ENCODE measurements at regions not wholly inside any gene's neighbourhood (a gene's known extent, or its start where the extent isn't known, plus 50 kb on each side); places are given as distances from the start of the nearest gene placed in this dataset.
"Not testable (repeated sequence)": the region's sequence is repeated elsewhere in the genome, so short reads cannot be mapped to it uniquely, and the experiment has no call there.

DNA sequence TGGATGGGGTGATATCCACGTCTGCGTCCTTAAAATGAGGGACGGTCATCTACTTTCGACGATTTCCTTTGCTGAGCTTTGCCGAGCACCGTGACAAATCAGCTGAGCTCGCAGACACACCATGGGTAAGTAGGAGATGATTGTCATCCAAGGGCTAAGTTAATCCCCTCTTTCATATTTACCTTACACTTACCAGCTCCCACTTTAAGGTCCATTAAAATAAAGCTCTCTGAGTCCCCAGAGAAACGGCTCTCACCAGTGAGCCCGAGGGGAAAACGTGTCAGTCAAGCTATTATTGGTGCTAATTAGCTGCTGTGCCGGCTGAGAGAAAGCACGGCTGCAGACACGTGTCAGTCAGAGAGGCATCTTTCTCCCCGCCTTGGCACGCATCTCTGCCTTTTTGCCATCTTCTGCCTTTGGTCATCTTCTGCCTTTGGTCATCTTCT, 72.2 kb downstream of the CRLF2 start:
- DNase-seq = no peak

DNA sequence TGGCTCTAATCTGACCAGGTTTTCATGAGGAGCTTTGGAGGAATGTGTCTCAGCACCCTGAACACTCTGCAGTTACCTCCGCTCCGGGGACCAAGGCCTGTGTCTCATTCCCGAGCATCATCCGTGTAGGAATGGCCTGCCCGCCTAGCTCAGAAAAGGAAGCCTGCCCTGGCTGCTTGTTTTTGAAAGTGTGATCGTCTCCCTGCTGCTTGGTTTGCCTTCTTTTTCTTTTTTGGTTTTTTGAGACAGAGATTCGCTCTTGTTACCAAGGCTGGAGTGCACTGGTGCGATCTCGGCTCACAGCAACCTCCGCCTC, 73.3 kb downstream of the CRLF2 start:
- DNase-seq = no peak

DNA sequence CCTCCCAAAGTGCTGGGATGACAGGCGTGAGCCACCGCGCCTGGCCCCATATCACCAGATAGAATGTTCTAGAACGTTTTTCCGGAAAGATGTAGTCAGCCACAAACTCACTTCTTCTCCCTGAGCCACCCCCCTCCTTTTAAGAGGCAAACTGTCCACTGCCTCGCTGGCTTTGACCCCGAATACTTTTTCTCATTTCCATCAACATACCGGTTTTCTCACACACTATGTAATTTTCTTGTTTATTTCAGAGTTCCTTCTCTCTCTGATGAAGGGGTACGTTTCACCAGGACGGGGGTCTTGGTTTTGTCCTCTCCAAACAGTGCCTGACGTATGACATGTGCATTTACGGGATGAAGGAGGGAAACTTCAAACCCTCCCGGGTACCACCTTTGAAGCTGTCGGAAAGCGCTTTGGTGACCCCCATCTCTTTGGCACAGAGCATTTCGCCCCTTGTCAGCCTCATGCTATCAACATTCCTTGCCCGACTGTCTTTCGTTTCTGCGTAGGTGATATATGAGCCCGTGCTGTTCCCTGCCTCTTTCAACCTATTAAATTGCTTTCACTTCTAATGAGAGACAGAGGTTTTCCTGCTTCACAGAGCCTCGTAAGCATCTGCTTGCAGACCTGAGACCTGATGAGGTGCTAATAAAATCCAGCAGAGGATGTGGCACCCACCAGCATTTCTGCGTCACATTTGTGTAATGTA, 73.8 kb downstream of the CRLF2 start:
- DNase-seq = no peak

DNA sequence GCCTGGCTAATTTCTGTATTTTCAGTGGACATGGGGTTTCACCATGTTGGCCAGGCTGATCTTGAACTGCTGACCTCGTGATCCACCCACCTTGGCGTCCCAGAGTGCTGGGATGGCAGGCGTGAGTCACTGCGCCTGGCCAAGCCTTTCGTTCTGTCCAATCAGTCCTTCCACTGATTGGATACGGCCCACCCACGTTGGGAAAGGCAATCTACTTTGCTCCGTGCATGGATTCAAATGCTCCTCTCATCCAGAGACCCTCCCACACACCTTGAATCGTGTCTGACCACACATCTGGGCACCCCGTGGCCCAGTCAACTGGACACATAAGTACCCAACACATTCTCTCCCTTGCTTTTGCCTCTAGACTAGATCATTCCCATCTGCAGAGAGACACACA, 74.9 kb downstream of the CRLF2 start:
- no peak for DNase-seq

DNA sequence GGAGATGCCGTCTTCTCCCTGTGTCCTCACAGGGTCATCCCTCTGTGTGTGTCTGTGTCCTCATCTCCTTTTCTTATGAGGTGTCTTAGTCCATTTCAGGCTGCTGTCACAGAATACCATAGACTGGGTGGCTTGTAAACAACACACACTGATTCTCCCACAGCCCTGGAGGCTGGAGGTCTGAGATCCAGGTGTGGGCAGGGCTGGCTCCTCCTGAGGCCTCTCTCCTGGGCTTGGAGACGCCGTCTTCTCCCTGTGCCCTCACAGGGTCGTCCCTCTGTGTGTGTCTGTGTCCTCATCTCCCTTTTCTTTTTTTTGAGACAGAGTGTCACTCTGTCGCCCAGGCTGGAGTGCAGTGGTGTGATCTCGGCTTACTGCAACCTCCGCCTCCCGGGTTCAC, 75.9 kb downstream of the CRLF2 start:
- DNase-seq = not testable (repeated sequence)

DNA sequence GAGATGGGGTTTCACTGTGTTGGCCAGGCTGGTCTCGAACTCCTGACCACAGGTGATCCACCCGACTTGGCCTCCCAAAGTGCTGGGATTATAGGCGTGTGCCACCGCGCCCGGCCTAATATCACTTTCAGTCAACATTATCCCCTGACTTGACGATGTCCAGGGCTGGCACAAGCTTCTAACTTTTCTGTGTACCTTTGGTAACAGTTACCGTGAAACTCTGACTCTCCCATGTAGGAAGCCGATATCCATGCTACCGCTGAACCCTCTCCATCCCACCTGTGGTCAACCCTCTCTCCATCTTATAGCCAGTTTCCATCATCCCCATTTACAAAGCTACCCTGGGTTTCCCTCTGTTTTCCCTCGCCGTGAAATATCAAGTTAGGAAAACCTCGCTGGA, 77.5 kb downstream of the CRLF2 start:
- DNase-seq = no peak

DNA sequence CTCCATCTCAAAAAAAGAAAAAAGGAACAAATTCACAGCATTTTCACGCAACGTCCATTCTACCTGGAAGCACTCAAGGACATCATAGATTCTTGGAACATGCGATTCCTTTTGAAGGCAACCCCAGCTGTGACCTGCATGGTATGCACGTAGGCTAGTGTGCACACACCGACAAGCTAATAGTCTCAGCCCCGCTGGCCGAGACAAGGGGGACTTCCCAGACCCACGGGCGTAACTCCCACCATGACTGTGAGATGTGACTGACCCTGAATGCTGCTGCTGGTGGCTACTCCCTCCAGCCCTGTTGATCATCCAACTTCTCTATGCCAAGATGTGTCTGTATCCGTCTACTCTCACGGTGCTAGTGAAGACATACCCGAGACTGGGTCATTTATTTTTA, 78.3 kb downstream of the CRLF2 start:
- DNase-seq = no peak

DNA sequence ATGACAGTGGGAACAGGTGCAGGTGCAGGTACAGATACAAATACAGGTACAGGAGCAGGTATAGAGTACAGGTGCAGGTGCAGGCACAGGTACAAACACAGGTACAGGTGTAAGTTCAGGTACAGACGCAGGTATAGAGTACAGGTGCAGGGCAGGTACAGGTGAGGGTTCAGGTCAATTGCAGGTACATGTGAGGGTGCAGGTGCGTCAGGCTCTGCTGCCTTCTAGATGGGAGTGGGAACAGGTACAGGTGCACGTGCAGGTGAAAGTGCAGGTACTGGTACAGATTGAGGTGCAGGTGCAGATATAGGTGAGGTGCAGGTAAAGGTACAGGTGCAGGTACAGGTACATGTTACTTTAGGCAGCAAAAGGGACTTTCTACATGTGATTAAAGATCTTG, 85.7 kb downstream of the CRLF2 start:
- no peak for DNase-seq

DNA sequence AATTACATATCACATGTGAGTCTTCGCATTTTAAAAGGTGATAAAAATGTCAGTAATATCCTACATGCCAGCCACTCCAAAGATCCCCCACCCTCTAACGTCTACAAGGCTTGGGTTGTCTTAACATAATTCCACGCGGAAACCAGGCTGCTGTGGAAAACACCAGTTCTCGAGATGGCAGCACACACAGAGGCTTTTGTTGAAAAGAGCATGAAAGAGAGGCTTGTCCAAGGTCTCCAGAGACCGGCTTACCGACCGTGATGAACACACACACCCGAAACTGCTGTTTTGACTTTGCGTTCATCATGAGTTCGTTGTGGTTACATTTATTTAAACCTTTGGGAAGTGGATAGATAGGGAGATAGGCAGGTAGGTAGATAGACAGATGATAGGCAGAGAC, 87.9 kb downstream of the CRLF2 start:
- DNase-seq = no peak

DNA sequence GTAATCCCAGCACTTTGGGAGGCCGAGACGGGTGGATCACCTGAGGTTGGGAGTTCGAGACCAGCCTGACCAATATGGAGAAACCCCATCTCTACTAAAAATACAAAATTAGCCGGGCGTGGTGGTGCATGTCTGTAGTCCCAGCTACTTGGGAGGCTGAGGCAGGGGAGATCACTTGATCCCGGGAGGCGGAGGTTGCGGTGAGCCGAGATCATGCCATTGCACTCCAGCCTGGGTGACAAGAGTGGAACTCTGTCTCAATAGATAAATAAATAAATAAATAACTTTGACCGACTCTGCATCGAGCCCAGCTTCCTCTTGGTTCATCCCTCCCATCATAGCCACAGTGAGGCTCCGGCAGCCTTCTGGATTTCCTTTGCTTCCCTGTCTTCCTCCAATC, 89.6 kb downstream of the CRLF2 start:
- DNase-seq = not testable (repeated sequence)

DNA sequence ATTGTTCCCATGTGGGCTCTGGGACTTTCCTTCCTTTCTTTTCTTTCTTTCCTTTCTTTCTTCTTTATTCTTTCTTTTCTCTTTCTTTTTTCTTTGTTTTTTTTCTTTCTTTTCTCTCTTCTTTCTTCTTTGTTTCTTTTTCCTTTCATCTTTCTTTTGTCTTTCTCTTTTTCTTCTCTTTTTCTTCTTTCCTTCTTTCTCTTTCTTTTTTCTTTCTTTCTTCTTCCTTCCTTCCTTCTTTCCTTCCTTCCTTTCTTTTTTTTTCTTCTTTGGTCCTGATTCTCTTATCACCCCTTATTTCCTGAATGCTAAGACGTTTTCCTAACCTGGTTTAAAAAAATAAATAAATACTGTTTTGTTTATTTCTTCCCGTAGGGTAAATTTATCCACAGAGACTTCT, 93.2 kb downstream of the CRLF2 start:
- DNase-seq = no peak

DNA sequence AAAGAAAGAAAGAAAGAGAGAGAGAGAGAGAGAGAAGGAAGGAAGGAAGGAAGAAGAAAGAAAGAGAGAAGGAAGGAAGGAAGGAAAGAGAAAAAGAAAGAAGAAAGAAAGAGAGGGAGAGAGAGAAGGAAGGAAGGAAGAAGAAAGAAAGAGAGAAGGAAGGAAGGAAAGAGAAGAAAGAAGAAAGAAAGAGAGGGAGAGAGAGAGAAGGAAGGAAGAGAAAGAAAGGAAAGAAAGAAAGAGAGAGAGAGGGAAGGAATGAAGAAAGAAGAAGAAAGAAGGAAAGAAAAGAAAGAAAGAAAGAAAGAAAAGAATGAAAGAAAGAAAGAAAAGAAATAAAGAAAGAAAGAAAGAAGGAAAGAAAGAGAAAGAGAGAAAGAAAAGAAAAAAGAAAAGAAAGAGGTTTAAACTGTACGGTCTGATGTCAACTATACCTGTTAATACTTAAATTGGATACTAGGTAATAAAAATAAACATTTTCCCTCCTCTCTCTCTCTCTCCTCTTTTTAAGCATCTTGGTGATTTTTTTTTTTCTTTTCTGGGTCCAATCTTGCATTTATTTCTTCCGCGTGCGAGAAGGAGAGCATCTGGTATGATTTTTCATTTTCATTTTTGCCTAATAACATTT, 93.8 kb downstream of the CRLF2 start:
- no peak for DNase-seq

DNA sequence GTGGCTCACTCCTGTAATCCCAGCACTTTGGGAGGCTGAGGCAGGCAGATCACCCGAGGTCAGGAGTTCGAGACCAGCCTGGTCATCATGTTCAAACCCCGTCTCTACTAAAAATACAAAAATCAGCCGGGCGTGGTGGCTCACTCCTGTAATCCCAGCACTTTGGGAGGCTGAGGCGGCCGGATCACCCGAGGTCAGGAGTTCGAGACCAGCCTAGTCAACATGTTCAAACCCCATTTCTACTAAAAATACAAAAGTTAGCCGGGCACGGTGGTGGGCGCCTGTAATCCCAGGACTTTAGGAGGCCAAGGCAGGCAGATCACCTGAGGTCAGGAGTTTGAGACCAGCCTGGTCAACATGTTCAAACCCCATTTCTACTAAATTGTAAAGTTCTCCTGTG, 97.0 kb downstream of the CRLF2 start:
- DNase-seq = not testable (repeated sequence)

DNA sequence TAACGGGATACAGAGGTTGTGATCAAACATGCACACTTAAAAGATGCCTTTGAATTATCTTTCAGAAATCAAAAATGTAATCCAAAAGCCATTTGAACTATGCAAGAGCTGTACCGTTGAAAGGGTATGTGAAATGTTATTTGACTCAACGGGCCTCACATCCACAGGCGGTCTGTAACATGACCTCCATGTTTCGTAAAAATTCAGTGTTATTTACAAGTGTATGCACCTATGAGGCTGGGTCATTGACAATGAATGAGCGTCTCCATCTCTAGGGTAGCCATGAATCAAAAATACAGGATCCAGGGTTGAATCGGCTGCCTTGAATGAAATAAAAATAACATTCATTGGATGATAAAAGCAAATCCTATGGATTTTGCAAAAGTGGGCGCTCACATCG, 100.1 kb downstream of the CRLF2 start:
- DNase-seq = no peak

DNA sequence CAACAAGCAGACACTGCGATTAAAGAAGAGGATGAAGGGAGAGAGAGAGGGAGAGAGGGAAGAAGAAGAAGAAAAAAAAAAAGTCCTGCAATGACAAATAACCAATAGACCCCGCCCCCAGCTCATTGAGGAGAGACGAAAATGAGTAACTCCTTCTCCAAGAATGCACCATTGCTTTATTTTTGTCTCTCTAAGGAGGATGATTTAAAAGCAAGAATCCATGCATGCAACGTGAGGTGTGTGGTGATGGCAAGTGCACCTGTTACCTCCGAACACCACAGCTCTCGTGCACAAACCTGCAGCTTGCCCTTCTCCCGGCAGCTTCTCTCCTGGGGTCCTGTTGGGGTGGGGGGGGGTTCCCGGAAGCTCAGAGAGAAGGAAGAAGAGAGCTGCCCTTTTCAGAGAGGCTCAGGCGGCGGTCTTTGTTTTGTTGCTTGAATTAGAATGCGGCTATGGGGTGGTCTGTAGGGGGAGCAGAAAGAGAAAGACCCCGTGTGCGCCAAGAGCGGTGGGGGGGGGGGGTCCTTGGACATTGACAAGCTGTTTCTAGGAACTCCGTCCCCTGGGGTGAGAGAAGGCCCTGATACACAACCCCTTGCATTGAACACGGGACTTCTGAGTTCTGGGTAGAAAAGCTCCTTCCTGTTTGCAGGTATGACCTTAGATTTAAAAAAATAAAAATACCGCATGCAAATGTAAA, 100.7 kb downstream of the CRLF2 start:
- DNase-seq = no peak

DNA sequence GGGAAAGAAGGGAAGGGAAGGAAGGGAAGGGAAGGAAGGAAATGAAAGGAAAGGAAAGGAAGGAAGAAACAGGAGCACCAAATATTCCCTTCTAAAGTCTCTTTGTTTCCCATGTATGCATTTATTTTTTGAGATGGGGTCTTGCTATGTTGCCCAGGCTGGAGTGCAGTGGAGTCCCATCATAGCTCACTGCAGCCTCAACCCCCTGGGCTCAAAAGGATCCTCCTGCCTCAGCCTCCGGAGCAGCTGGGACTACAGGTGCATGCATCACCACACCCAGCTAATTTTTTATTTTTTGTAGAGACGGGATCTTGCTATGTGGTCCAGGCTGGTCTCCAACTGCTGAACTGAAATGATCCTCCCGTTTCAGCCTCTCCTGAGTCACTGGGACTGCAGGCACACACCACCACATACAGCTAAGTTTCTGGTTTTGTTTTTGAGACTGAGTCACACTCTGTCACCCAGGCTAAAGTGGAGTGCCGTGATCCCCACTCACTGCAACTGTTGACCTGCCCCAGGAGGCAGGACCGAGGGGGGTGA, 102.8 kb downstream of the CRLF2 start:
- no peak for DNase-seq

DNA sequence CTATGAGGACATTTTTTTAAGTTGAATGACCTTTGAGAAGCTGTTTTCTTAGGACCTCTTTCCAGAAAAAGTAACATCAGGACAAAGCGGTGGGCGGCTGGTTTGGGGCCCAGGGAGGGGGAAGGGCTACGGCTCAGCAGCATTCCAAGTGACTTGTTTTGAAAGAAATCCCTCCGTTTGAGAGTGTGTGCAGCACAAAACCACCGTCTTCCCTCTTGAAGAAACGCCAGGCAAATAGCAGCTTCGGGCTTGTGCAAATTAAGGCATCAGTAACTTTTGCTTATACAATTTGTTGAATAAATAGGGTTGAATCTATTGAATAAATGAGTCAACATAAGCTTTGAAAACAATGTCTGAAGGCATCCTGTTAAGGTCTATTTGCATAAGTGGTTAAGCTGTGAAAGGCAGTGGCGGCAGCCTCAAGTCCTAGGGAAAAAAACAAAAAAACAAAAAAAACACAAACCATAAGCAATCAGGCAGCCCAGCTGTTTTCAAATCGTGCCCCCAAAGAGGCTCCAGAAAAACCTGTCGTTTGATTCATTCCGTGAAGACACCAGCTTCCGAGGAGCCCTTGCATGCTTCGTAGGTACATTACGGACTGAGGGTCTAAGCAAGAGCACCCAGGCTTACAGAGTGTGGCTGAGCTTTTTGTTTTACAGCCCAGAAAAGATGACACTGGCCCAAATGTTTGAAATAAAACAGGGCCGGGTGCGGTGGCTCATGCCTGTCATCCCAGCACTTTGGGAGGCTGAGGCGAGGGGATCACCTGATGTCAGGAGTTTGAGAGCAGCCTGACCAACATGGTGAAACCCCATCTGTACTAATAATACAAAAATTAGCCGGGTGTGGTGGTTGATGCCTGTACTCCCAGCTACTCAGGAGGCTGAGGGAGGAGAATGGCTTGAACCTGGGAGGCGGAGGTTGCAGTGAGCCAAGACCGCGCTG, 103.7 kb downstream of the CRLF2 start:
- no peak for DNase-seq

DNA sequence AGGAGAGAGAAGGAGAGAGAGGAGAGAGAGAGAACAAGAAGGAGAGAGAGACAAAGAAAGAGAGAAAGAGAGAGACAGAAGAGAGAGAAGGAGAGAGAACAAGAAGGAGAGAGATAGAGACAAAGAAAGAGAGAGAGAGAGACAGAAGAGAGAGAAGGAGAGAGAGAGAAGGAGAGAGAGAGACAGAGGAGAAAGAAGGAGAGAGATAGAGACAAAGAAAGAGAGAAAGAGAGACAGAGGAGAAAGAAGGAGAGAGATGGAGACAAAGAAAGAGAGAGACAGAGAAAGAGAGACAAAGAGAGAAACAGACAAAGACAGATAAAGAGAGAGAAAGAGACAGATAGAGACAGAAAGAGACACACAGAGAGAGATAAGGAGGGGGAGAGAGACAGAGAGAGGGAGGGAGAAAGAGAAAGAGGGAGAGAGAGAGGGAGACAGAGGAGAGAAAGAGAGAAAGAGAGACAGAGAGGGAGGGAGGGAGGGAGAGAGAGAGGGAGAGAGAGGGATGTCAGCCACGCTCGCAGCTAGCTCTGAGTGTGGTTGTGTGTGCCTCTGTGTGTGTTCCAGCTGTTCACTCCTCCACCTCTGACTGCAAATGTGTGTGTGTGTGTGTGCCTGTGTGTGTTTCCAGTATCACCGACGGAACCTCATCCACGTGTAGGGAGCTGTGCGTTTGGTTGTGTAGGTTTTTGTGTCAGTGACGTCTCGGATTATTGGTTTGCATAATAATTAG, 105.8 kb downstream of the CRLF2 start:
- no peak for DNase-seq

DNA sequence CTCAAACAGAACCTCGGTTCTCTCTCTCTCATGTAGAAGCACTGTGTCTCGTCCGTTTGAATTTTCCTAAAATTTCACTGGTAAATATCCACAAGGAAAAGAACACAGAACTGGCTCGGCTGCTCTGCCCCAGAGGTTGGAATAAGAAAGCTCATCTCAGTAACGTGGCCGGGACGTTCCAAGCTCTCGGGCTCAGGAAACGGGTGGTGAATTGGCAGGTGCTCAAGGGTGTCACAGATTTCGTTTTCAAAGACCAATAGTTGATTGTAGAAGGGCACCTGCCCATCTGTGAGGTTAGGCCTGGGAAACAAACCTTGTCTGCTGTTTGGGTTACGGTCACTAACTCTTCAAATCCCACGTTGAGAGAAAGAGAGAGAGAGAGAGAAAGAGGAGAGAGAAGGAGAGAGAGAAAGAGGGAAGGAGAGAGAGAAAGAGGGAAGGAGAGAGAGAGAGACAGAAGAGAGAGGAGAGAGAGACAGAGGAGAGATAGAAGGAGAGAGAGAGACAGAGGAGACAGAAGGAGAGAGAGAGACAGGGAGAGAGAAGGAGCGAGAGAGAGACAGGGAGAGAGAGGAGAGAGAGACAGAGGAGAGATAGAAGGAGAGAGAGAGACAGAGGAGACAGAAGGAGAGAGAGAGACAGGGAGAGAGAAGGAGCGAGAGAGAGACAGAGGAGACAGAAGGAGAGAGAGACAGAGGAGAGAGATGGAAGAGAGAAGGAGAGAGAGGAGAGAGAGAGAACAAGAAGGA, 106.6 kb downstream of the CRLF2 start:
- DNase-seq = no peak

DNA sequence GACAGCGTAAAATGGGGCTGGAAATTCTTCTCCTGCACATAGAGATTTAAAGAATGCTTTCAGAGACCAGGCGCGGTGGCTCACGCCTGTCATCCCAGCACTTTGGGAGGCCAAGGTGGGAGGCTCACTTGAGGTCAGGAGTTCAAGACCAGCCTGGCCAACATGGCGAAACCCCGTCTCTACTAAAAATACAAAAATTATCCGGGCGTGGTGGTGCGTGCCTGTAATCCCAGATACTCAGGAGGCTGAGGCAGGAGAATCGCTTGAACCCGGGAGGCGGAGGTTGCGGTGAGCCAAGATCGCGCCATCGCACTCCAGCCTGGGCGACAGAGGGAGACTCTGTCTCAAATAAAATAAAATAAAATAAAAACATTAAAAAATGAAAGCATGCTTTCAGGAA, 107.4 kb downstream of the CRLF2 start:
- not testable (repeated sequence) for DNase-seq

DNA sequence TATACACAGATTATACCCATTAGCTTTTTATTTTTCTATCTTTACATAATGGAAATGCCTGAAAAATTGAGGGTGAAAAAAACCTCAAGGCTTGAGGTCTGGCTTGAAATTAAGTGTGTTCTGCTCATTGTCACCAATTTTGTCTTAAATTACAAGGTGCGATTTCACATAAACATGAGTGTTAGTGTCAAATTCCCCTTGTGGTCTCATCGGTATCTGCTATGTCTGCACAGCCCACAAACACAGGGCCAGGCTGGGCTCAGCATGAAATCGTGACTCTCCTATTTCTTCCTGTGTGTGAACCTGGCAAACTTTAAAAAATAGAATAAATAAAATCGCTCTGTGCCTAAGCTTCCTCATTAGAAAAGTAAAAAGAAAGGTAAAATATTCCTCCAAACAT, 109.1 kb downstream of the CRLF2 start:
- no peak for DNase-seq

DNA sequence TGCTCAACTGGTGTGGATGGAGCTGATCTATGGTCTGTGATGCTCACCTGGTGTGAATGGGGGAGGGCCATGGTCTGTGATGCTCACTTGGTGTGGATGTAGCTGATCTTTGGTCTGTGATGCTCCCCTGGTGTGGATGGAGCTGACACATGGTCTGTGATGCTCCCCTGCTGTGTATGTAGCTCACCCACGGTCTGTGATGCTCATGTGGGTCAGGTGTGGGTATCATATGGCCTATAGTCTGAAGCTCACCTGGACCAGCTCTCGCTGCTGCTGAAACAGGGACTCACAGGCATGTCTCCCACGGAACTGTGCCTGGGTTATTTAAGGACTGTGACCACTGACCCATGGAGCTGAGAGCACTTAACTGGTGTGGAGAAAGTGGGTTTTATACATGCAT, 109.7 kb downstream of the CRLF2 start:
- DNase-seq = no peak

Data from activated CD4-positive, alpha-beta T cell treated with anti-CD3 and anti-CD28 coated beads, Interleukin-2, amount 50 U/mL, for 16 hours (primary cell).